Activated CD4-positive, alpha-beta T cell treated with anti-CD3 and anti-CD28 coated beads for 48 hours (primary cell): ENCODE measurements at regions not wholly inside any gene's neighbourhood (a gene's known extent, or its start where the extent isn't known, plus 50 kb on each side); places are given as distances from the start of the nearest gene placed in this dataset.

ENCODE experiments used
- DNase-seq: peaks from one replicate; pipeline ENCODE4 v3.0.0-alpha.2; 2020

GRCh38 chr18:45549290-45549689, 66.0 kb upstream of the SLC14A2 start:
- DNase-seq: no peak

- DNase-seq: no peak
These were observed 64.0 kb upstream of the SLC14A2 start for GRCh38 chr18:45551142-45551815.

GRCh38 chr18:45553723-45554388, 61.4 kb upstream of the SLC14A2 start:
- DNase-seq: no peak

DNA sequence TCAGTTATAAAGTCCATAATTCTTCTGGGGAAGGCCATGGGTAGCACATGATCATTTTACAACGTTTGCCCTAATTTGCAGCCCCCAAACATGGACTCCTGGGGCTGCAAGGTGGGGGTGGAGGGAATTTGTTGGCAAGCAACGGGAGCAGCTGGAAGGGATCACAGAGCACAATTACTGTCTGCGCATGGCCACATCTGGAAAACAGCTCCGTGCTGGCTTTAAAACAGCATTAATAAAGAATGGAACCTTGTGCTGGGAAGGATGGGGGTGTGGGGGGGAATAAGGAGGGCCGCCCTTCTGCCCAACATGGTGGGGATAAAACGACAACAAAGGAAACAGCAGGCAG, 60.9 kb upstream of the SLC14A2 start:
- no peak for DNase-seq

DNA sequence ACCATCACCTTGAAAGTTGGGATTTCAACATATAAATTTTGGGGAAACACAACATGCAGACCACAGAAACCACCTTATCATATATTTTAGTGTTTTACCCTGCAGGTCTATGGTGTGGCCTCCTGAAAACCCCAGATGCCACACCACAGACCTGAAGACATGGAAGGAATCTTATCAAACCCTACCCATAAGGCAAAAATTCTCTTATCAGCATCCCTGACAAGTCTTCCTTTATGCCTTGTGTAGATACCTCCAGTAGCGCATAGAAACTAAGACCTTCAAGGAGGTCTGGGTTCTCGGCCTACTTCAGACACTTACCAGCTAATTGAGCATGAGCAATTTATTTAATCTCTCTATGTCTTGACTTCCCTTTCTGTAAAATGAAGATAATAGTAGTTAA, 59.1 kb upstream of the SLC14A2 start:
- DNase-seq: no peak

- DNase-seq: no peak
These were observed 58.0 kb upstream of the SLC14A2 start for GRCh38 chr18:45557287-45557686.

DNA sequence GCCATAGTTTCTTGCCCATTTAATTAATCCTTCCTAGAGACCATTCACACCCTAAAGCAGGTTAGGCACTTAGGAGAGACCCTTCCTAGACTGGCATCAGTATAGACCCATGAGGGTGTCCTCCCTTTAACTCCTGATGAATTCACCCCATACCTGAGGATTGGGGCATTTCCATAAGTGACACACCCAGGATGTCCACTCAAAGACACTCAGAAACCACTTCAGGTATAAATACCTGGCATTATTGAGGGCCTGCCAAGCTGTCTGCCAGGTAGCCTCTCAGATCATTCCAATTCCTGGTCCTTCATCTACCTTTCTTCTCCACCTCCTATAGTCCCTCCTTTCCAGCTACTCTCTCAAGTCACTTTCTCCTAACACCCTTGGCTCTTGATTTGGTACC, 57.5 kb upstream of the SLC14A2 start:
- no peak for DNase-seq

DNA sequence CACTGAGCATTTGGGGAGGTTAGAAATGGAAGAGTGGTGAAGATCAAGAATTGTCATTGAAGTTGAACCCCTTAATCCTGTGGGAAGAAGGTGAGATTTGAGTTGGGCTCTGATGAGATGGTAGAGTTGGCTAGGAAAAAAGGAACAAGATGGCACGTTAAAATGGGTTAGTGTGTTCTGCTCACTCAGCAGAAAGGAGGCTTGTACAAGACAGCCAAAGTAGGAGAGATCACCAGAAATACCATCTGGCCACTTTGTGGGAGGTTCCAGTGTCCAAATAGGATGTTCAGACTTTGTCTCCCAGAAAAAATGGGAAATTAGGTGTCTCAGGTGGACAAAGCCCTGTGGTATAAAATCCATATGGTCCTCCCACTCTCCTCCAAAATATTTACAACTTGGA, 56.0 kb upstream of the SLC14A2 start:
- DNase-seq: no peak

DNA sequence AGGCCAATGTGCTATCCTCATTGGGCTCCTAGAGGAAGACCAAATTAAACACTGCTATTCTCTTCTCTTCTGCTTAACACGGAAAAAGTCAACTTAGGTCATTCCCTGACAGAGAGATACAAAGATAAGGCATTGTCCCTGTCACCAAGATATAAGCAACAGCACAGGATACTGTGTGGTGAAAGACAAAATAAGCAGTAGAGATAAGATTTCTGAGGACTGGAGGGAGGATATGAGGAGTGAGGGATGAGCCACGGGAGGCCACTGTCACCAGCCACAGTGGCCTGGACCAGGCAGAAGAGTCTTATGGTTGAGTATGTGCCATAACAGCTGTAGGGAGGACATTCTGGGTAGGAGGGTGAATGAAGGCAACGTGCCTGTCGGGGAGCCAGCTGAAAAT, 54.4 kb upstream of the SLC14A2 start:
- no peak for DNase-seq

GRCh38 chr18:45562567-45563479, 52.5 kb upstream of the SLC14A2 start:
- no peak for DNase-seq

DNA sequence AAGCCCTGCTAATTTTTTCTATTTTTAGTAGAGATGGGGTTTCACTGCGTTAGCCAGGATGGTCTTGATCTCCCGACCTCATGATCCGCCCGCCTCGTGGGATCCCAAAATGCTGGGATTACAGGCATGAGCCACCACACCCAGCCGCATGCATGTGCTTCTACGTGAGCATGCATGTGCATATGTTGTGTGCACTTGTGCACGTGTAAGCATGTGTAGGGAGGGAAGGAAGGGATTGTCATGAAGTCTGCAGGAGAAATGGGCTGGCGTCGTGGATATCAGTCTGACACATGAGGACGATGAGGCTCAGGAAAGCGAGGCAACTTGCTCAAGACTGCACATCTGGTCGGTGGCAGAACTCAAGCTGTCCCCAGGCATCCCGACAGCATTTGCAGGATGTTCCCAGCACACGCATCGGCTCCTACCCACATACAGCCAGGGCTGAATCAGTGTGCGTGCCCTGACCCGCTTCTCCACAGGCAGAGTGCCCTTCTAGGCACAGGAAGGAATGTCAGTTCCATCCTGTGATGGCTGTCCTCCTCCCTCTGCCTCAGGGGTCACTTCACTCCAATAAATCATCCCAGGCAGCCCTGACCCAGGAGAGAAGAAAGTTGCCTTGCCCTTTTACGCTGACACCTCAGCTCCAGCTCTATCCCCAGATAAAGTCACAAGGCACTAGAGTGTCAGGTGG, 49.9 kb upstream of the SLC14A2 start:
- no peak for DNase-seq
